HG02852 (cell line): ENCODE measurements at regions not wholly inside any gene's neighbourhood (a gene's known extent, or its start where the extent isn't known, plus 50 kb on each side); places are given as distances from the start of the nearest gene placed in this dataset.

ENCODE experiments used
- ATAC-seq: cut with Tn5 transposase; IDR thresholded peaks from one replicate; pipeline ENCODE4 v1.9.1; 2021; ENCODE audit warnings: mild to moderate bottlenecking, moderate library complexity; ENCODE audit not compliant: unreplicated experiment

DNA sequence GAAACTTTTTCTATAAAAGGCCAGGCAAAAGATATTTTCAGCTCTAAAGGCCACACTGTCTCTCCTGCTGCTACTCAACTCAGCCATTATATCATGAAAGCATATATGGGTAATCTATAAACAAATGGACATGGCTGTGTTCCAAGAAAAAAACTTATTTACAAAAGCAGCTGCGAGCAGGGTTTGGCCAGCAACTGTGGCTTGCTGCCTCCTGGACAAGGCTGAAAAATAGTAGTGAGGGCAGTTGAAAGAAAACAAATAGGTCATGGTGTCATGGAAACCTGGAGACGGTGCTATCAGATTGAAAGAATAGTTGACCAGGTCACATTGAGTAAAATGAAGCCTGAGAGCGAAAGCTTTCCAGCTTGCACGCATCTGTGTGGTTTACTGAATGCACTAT is 89.2 kb upstream of the LRATD1 start:
- ATAC-seq, result no peak

DNA sequence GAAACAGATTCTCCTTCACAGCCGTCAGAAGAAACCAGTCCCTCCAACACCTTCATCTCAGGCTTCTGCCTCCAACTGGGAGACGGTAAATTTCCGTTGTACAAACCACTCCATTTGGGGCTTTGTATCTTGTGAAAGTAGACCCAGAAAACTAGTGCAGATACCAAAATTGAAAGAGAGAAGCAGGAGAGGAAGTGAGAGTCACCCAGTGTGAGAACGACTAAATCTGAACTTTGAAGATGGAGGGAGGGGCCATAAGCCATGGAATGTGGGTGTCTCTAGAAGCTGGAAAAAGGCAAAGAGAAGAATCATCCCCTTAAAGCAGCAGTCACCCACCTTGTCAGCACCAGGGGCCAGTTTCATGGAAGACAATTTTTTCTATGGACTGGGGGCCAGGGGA is 88.3 kb upstream of the LRATD1 start:
- ATAC-seq, result no peak

DNA sequence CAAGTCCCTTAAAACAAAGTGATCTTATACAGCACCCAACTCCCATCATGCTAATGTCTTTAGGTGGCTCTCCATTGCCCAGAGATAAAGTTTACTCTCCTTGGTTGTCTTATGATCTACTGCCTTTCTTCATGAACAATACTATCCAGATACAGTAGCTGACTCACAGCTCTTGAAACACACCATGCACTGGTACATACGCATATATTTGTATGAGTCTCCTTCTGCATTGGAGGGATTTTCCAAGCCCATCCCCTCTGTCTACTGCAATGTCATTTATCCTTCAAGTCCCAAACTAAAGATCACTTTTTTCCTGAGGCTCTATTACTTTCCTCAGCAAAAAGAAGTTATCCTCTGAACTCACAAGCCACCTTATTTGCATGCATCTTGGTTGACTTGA is 84.7 kb upstream of the LRATD1 start:
- no peak for ATAC-seq

DNA sequence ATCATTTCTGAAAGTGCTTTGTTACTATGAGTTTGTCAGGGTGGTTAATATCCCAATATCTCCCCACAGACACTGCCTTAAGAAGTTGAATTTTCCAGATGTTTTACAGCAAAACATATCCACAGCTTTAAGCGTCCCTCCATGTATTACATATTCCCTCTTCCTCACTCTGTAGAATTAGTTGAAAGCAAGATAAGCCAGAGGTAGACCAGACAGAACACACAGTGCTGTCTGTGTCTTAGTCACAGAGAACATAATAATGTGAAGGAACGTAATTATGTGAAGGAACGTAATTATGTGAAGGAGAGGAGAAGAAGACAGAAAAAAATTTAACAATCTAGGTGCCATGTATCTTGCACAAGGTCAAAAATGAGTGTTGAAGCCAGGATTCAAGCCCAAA is 81.9 kb upstream of the LRATD1 start:
- ATAC-seq, result no peak

DNA sequence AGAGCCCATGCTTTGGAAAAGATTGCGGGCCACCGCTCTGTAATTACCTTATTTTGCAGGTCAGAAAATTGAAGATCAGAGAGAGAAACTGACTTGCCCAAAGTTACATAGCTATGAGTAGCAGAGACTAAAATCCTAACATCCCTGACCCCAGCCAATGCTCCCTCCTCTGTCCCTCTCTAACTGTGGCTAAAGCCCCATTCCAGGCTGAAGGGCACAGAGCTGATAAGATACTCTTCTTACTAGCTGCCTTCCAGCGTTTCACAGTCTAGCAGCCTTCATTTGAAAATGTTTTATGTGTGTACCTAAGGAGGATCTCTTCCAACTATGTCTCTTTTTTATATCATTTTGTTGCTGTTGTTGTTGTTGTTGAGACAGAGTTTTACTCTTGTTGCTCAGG is 81.4 kb upstream of the LRATD1 start:
- no peak for ATAC-seq

DNA sequence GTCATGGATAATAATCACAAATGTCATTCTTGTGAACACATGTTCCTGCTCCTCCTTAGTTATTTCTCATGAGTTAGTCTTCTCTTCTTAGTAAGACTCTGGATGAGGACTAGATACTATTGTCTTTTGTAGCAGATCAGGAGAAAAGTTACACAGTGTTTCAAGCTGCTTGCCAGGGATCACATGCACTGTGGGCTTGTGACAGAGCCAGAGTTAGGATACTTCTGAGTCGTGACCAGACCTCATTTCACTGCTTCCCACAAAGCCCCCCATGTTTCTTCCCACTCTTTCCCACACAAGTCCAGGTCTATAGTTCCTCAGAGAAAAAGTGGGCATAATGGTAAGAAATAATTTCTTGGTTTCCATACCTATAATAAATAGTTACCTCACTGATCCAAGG is 80.2 kb upstream of the LRATD1 start:
- ATAC-seq, result no peak

DNA sequence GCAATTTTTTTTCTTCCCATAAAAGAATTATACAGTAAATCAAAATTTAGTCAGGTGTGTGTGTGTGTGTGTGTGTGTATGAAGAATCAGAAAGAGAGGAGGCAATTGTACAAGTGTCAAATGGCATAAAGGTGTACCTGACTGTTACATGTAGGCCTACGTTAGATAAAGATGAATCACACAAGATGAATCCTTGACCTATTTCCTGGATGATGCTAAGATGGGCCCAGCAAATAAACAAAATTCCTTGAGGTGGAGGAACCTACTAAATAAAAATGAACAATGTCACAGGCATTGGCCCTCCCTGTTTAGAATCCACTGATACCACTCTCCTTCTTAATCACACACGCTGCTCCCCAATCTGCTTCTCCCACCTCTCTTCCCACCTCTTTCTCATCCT is 79.7 kb upstream of the LRATD1 start:
- ATAC-seq, result no peak

DNA sequence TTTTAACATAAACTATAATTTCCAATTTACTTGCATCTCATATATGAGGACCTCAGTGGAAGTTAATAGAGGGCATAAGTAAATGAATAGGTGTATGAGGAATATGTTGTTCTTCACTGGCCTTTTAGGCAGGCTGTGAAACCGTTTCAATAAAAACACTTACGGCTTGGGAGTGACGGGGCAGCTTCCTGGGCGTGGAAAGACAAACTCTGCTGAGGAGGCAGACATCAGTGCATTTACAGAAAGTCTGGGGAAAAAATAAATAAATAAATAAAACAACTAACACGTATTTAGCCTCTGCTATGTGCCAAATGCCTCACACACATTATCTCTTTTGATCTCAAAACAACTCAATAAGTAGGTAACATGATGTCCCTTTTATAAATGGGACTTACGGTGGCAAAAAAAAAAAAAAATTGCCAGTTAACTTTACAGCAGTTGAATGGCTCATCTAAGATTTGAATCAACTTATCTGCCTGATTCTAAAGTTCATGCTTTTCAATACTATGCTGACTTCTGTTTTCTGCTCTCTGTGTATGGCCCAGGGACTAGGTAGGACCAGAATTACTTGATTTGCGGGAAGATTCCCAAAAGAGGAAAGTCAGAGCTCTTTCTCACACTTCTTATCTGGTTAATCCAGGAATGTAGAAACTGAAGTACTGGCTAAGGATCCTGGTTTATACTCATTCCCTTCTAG is 77.5 kb upstream of the LRATD1 start:
- no peak for ATAC-seq

DNA sequence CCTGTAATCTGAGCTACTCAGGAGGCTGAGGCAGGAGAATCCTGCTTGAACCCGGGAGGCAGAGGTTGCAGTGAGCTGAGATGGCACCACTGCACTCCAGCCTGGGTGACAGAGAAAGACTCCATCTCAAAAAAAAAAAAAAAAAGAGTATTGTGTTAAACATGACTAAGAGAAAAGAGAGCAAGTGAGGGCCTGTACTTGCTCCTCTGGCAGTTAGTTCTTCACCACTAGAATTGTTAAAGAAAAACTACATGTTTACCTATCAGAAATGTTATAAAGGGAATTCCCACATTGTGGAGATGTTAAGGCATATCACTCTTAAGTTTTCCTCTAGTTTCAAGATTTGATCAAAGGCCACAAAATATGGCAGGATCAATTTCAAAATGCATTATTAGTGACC is 75.4 kb upstream of the LRATD1 start:
- no peak for ATAC-seq

DNA sequence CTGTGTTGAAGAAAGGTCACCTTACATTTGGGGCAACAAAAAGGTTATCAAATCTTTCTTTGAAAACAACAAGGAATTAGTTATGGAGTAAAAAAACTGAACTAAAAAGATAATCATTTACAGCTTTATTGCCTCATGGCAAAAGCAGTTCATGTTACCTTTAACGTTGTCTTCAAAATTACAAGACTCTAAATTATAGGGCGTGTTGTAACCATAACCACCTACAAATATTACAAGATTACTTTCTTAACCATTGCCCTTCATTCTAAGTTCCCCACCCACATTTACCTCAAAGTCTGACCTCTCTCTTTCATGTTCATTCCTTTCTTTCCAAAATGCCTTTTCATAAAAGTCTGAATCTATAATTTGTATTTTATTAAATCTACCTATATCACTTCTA is 74.6 kb upstream of the LRATD1 start:
- ATAC-seq, result no peak

DNA sequence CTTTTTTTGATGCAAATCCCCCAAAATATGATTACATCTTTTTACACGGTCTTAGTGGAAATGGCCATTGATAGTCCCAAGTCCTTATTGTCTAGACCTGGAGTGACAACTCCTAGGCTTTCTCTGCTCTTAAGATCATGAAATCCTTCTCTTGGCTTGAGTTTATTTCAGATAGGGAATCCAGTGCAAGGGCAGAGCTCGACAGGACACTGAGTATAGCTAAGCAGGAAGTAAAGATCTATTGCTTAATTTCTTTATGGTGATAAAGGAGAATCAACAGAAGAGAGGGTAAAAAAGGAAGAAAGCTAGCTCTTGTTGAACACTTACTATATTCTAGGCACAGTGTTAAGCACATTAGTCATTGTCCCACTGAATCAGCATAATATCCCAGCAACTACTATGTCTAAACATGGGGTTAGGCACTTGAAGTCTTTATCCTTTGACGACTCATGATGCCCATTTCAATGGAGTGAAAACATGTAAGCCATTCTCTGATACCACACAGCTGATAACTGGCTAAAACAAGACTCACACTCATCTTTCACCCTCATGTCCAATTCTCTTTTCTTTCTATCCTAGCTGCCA is 74.1 kb upstream of the LRATD1 start:
- no peak for ATAC-seq

DNA sequence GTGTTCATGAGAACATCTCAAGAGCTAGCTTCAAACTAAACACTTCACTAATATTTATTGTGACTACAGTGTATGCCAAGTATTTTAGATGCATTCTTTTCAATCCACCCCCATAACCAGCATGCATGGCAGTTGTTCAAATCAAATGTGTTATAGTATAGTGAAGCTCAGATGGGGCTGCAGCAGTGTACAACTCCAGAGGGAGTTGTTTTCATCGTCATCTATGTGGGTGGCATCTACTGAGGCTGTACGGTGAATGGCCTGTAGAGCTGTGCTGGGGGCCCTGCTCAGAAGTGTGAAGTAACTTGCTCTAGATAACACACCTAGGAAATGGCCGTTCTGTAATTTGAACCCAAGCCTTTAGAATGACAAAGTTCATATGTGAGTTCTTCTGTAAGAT is 71.8 kb upstream of the LRATD1 start:
- no peak for ATAC-seq

DNA sequence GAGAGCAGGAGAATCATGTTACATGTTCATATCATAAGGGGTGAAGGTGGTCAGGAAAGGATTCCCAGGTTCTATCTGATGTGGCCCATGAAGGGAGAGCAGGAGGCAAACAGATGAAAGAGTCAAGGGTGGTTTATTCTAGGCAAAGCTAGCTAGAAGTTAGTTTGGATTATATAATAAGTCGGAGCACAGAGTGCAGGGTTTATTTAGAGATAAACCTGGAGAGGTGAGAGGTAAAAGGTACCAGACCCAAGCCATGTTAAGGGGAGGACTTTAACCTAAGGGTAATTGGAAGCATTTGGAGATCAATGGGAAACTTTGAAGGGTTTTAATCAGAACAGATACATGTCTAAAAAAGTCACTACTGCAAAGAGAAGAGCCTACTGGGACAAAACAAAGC is 69.2 kb upstream of the LRATD1 start:
- ATAC-seq, result no peak

DNA sequence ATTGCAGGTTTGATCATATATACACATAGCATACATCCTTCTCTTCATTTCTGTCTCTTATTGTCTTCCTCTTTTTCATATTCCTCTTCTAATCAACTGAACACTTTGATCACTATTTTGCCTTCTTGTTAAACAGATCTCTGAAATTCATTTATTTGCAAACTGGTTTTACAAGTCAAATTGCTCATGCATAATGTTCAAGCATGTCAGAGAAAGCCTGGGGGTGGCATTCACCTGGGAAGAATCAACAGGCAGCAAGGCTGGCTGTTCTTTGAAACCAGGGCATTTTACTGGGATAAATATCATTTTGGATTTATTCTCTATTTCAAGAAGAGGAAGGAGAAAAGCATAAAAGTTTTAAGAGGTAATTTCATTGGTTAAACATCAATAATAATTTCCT is 66.9 kb upstream of the LRATD1 start:
- no peak for ATAC-seq

DNA sequence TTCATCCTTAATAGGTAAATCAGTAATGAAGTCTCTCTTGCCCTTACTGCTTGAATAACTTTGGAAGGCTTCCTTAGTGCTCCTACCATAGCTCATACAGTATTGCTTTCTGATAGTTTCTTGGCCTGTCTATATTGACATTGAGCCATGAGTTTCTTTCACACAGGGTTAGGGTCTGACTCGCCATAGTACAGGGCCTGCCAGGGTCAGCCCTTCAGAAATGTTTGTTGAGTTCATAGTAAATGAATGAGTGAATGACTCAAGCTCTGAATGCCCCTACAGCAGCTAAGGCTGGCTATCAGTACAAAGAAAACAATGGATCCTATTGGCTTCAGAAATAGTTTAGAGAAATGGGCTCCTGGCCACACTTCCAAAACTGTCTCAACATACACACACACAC is 65.0 kb upstream of the LRATD1 start:
- no peak for ATAC-seq

DNA sequence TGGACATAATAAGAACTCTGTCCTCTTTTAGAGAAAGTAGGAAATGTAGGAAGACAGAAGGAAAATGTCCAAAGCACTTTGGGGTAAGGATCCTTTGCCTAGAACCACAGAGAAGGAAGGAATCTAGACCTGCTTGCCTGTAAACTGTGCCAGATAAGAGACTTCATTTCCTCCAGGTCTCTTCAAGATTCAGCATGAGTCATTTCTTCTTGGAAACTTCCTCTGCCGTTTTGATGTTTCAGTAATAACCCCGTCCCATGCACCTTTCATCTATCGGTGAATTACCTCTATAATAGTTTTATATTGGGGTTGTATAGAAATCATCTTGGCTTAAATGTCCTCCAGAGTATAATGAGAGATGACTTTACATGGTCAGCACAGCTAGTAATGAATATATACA is 63.2 kb upstream of the LRATD1 start:
- ATAC-seq, result no peak

DNA sequence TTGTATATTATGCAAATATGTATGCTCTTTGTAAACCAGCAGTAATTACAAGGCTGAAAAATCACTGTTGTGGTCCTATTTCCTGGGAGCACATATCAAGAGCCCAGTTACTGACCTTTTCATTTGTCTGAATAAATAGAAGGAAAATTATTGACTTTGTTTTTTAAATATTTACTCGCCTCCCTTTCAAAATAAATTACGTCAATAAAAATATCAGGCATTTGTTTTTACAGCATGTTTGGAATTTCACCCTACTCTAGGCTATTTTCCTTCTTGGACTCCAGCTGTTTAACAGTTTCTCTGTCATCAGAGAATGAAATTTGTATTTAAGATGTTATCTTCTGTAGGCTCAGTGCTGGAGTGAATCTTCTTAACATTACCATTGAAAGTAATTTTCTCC is 59.9 kb upstream of the LRATD1 start:
- ATAC-seq, result no peak

DNA sequence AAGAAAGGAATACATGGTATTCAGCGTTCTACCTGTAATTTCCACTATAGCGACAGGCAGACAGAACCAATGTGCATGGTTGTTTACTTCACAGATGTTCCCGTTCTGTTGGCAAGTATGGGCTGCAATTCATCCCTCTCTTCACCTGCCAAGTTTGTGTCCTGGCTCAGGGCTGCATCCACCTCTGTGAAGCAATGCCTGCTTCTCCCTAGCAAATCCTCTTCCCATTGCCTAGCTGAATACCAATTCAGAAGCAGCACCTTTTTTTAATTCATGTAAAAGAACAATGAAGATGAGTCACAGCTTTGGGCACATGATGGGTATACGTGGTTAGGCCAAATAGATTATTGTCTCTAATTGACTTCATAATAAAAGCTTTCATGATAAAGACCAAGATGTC is 54.7 kb upstream of the LRATD1 start:
- ATAC-seq, result no peak
